ENCODE measurements at regions not wholly inside any gene's neighbourhood (a gene's known extent, or its start where the extent isn't known, plus 50 kb on each side); places are given as distances from the start of the nearest gene placed in this dataset.
"Not testable (repeated sequence)": the region's sequence is repeated elsewhere in the genome, so short reads cannot be mapped to it uniquely, and the experiment has no call there.

DNA sequence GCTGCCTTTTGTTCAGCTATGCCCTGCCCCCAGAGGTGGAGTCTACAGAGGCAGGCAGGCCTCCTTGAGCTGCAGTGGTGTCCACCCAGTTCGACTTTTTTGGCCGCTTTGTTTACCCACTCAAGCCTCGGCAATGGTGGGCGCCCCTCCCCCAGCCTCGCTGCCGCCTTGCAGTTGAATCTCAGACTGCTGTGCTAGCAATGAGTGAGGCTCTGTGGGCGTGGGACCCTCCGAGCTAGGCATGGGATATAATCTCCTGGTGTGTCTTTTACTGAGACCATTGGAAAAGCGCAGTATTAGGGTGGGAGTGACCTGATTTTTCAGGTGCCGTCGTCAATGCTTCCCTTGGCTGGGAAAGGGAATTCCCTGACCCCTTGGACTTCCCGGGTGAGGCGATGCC lies 279.3 kb downstream of the PTH2R start:
- TF ChIP-seq, protein P1, sequence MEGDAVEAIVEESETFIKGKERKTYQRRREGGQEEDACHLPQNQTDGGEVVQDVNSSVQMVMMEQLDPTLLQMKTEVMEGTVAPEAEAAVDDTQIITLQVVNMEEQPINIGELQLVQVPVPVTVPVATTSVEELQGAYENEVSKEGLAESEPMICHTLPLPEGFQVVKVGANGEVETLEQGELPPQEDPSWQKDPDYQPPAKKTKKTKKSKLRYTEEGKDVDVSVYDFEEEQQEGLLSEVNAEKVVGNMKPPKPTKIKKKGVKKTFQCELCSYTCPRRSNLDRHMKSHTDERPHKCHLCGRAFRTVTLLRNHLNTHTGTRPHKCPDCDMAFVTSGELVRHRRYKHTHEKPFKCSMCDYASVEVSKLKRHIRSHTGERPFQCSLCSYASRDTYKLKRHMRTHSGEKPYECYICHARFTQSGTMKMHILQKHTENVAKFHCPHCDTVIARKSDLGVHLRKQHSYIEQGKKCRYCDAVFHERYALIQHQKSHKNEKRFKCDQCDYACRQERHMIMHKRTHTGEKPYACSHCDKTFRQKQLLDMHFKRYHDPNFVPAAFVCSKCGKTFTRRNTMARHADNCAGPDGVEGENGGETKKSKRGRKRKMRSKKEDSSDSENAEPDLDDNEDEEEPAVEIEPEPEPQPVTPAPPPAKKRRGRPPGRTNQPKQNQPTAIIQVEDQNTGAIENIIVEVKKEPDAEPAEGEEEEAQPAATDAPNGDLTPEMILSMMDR (conservative IDR thresholded peaks at IDR 0.05 in 1 of 2, IDR thresholded peaks at IDR 0.05 in 1 of 2; ENCODE audit: low read depth in 1 of 2, low read length in 2 of 2): not testable (repeated sequence)
- not testable (repeated sequence) for TF ChIP-seq EZH2 (IDR thresholded peaks at IDR 0.05; ENCODE audit: low read length, missing control alignments)
